ENCODE measurements at regions not wholly inside any gene's neighbourhood (a gene's known extent, or its start where the extent isn't known, plus 50 kb on each side); places are given as distances from the start of the nearest gene placed in this dataset.

DNA sequence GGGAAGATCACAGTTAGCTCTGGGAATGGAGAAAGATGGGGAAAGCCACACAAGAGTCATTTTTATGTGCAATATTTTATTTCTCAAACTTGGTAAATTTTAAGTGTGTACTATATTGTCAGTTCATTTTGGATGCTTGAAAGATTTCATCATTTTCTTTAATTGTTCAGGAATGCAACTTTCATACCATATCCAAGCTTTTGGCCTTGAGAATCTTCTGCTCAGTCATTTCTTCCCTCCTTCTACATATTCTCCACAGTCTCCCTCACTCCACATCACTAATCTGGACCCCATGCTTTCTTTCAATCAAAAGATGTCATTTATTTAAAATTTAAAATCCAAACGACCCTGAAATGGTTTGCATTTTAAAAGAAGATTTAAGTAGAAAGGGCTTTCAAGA is 135.4 kb downstream of the FAM114A2 start (continued):
- TF ChIP-seq CREB1 (CRISPR knock-in tag; IDR thresholded peaks at IDR 0.05; ENCODE audit: low read depth) (no peak), ZNF114 (CRISPR knock-in tag; IDR thresholded peaks at IDR 0.05) (no peak), JUNB (IDR thresholded peaks at IDR 0.05; ENCODE audit: unreplicated experiment) (no peak), EZH2phosphoT487 (IDR thresholded peaks at IDR 0.05; ENCODE audit: unreplicated experiment) (no peak)

DNA sequence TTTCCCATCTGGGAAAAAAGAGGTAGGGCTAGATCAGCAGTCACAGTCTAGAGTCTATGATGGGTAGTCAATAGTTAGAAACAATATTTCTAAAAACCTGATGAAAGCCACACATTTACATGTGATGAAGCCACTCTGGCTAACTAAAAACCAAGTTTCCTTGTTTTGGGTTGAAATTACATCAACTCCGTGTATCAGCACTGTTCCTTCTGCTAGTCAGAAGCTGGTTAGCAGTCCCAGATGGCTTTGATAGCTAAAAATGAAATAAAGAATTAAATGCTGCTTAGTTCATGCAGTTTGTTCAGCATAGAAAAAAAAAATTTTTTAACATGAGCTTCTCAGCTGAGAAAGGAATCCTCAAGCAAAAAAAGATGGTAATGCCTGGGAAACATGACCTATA is 136.7 kb downstream of the FAM114A2 start:
- Histone ChIP-seq H3K27ac (ENCODE audit: low read depth) (no peak overlapping the region), H3K4me2 (no peak overlapping the region), H3K4me3 (no peak overlapping the region), H3K4me1 (ENCODE audit: insufficient read depth) (no peaks in the 10 kb centered on the region), H4K20me1 (replicated peaks; ENCODE audit: insufficient read depth) (no peaks in the 10 kb centered on the region), H3K79me2 (replicated peaks; ENCODE audit: insufficient read depth) (no peaks in the 10 kb centered on the region), H3F3A (replicated peaks; ENCODE audit: low read depth) (no peaks in the 10 kb centered on the region), H3K27me3 (ENCODE audit: insufficient read depth) (no peaks in the 10 kb centered on the region), H2AFZ (no peak overlapping the region), H3K36me3 (ENCODE audit: insufficient read depth) (no peaks in the 10 kb centered on the region), H3K9me2 (ENCODE audit: insufficient read depth) (peaks cover 7% of the 10 kb centered on the region)
- ATAC-seq (no peak), DNase-seq (ENCODE audit: low spot score) (no peak)
- TF ChIP-seq EZH2 (IDR thresholded peaks at IDR 0.05; ENCODE audit: low read depth, unreplicated experiment): no peak
- TF ChIP-seq JUNB (IDR thresholded peaks at IDR 0.05; ENCODE audit: unreplicated experiment): no peak
- TF ChIP-seq STAT1 (IDR thresholded peaks at IDR 0.05; ENCODE audit: unreplicated experiment): no peak
- TF ChIP-seq, protein P1, sequence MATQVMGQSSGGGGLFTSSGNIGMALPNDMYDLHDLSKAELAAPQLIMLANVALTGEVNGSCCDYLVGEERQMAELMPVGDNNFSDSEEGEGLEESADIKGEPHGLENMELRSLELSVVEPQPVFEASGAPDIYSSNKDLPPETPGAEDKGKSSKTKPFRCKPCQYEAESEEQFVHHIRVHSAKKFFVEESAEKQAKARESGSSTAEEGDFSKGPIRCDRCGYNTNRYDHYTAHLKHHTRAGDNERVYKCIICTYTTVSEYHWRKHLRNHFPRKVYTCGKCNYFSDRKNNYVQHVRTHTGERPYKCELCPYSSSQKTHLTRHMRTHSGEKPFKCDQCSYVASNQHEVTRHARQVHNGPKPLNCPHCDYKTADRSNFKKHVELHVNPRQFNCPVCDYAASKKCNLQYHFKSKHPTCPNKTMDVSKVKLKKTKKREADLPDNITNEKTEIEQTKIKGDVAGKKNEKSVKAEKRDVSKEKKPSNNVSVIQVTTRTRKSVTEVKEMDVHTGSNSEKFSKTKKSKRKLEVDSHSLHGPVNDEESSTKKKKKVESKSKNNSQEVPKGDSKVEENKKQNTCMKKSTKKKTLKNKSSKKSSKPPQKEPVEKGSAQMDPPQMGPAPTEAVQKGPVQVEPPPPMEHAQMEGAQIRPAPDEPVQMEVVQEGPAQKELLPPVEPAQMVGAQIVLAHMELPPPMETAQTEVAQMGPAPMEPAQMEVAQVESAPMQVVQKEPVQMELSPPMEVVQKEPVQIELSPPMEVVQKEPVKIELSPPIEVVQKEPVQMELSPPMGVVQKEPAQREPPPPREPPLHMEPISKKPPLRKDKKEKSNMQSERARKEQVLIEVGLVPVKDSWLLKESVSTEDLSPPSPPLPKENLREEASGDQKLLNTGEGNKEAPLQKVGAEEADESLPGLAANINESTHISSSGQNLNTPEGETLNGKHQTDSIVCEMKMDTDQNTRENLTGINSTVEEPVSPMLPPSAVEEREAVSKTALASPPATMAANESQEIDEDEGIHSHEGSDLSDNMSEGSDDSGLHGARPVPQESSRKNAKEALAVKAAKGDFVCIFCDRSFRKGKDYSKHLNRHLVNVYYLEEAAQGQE (IDR thresholded peaks at IDR 0.05; ENCODE audit: unreplicated experiment): no peak
- Mint-ChIP-seq H3K9me3 (no peaks in the 10 kb centered on the region), H3K36me3 (ENCODE audit: low read depth) (no peaks in the 10 kb centered on the region), H3K4me3 (no peak overlapping the region), H3K4me1 (no peaks in the 10 kb centered on the region), H3K27ac (no peak overlapping the region), H3K27me3 (ENCODE audit: insufficient read depth, low read depth, poor library complexity) (no peaks in the 10 kb centered on the region)

DNA sequence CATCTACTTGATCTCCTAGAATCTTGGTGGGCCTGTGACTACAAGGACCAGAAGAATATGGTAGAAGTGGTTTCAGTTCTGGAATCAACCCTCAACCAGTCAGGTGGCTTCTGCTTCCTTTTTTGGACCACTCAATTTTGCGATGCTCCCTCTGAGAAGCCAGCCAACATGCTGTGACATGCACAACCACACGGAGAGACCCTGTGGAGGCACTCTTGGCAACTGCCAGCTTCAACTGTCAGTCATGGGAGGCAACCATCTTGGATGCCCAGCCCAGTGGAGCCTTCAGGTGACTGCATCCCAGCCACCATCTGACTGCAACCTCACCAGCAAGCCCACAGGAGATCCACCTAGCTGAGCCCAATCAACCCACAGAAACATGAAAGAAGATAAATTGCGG is 137.3 kb downstream of the FAM114A2 start:
- TF ChIP-seq NANOG (IDR thresholded peaks at IDR 0.05; ENCODE audit: borderline replicate concordance) (no peak), ZNF114 (CRISPR knock-in tag; IDR thresholded peaks at IDR 0.05) (no peak), EZH2 (IDR thresholded peaks at IDR 0.05; ENCODE audit: low read depth, unreplicated experiment) (no peak), ZNF331 (CRISPR knock-in tag; IDR thresholded peaks at IDR 0.05; ENCODE audit: low read depth) (no peak), STAT1 (IDR thresholded peaks at IDR 0.05; ENCODE audit: unreplicated experiment) (no peak), CREB1 (CRISPR knock-in tag; IDR thresholded peaks at IDR 0.05; ENCODE audit: low read depth) (no peak), JUNB (IDR thresholded peaks at IDR 0.05; ENCODE audit: unreplicated experiment) (no peak)
- TF ChIP-seq, protein P2, sequence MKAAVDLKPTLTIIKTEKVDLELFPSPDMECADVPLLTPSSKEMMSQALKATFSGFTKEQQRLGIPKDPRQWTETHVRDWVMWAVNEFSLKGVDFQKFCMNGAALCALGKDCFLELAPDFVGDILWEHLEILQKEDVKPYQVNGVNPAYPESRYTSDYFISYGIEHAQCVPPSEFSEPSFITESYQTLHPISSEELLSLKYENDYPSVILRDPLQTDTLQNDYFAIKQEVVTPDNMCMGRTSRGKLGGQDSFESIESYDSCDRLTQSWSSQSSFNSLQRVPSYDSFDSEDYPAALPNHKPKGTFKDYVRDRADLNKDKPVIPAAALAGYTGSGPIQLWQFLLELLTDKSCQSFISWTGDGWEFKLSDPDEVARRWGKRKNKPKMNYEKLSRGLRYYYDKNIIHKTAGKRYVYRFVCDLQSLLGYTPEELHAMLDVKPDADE (IDR thresholded peaks at IDR 0.05): no peak
- TF ChIP-seq, protein P1 (IDR thresholded peaks at IDR 0.05; ENCODE audit: unreplicated experiment): no peak
- TF ChIP-seq, protein P3, sequence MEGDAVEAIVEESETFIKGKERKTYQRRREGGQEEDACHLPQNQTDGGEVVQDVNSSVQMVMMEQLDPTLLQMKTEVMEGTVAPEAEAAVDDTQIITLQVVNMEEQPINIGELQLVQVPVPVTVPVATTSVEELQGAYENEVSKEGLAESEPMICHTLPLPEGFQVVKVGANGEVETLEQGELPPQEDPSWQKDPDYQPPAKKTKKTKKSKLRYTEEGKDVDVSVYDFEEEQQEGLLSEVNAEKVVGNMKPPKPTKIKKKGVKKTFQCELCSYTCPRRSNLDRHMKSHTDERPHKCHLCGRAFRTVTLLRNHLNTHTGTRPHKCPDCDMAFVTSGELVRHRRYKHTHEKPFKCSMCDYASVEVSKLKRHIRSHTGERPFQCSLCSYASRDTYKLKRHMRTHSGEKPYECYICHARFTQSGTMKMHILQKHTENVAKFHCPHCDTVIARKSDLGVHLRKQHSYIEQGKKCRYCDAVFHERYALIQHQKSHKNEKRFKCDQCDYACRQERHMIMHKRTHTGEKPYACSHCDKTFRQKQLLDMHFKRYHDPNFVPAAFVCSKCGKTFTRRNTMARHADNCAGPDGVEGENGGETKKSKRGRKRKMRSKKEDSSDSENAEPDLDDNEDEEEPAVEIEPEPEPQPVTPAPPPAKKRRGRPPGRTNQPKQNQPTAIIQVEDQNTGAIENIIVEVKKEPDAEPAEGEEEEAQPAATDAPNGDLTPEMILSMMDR (conservative IDR thresholded peaks at IDR 0.05; ENCODE audit: low read depth in 2 of 2): no peak

More for the DNA sequence above, 137.3 kb downstream of the FAM114A2 start:
- Histone ChIP-seq H3K4me2 (no peak overlapping the region), H3K9me2 (ENCODE audit: insufficient read depth) (peaks cover 9% of the 10 kb centered on the region), H3K4me1 (ENCODE audit: insufficient read depth) (no peaks in the 10 kb centered on the region), H3K79me2 (replicated peaks; ENCODE audit: insufficient read depth) (no peaks in the 10 kb centered on the region), H4K20me1 (replicated peaks; ENCODE audit: insufficient read depth) (no peaks in the 10 kb centered on the region), H2AFZ (no peak overlapping the region), H3K36me3 (ENCODE audit: insufficient read depth) (no peaks in the 10 kb centered on the region), H3F3A (replicated peaks; ENCODE audit: low read depth) (no peaks in the 10 kb centered on the region), H3K27me3 (ENCODE audit: insufficient read depth) (no peaks in the 10 kb centered on the region), H3K27ac (ENCODE audit: low read depth) (no peak overlapping the region), H3K4me3 (no peak overlapping the region)
- ATAC-seq (no peak), DNase-seq (ENCODE audit: low spot score) (no peak)
- H3K27me3 Mint-ChIP-seq (ENCODE audit: insufficient read depth, low read depth, poor library complexity): no peaks in the 10 kb centered on the region
- H3K9me3 Mint-ChIP-seq: no peaks in the 10 kb centered on the region
- no peaks in the 10 kb centered on the region for H3K4me1 Mint-ChIP-seq
- no peak overlapping the region for H3K4me3 Mint-ChIP-seq
- no peaks in the 10 kb centered on the region for H3K36me3 Mint-ChIP-seq (ENCODE audit: low read depth)
- H3K27ac Mint-ChIP-seq: no peak overlapping the region

Data from GM23338 (cell line).